ENCODE measurements at regions not wholly inside any gene's neighbourhood (a gene's known extent, or its start where the extent isn't known, plus 50 kb on each side); places are given as distances from the start of the nearest gene placed in this dataset.

DNA sequence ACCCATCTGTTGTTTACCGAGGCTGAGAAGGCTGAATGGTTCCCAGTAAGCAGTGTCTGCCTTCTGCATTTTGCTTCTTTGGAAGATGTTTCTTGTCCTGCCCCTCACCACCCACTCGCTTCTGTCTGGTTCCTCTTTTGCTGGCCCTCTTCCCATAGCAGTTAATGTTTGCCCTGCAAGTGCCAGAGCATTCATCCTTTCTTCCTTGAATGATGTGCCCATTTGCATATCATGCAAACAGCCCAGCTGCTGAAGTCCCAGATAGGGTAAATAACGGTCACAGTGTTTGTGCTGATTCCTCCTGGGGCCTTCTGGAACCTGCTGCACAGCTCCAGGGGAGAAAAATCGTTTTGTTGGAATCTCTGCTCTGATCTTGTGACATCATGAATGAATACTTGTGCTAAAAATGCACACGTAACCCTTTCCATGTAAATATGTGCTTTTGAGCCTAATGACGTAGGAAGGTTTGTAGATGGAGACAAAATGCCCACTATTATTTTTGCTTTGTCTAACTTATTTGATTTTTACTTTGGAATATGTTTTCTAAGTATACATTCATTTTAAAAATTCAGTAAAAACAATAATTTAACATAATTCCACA is 381.0 kb downstream of the SOX2 start:
- TF ChIP-seq, protein P1, sequence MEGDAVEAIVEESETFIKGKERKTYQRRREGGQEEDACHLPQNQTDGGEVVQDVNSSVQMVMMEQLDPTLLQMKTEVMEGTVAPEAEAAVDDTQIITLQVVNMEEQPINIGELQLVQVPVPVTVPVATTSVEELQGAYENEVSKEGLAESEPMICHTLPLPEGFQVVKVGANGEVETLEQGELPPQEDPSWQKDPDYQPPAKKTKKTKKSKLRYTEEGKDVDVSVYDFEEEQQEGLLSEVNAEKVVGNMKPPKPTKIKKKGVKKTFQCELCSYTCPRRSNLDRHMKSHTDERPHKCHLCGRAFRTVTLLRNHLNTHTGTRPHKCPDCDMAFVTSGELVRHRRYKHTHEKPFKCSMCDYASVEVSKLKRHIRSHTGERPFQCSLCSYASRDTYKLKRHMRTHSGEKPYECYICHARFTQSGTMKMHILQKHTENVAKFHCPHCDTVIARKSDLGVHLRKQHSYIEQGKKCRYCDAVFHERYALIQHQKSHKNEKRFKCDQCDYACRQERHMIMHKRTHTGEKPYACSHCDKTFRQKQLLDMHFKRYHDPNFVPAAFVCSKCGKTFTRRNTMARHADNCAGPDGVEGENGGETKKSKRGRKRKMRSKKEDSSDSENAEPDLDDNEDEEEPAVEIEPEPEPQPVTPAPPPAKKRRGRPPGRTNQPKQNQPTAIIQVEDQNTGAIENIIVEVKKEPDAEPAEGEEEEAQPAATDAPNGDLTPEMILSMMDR (IDR thresholded peaks at IDR 0.05) = no peak
- no peak for TF ChIP-seq POLR2AphosphoS5 (IDR thresholded peaks at IDR 0.05; ENCODE audit: low read depth, low read length)
- no peak for TF ChIP-seq TCF7L2 (IDR thresholded peaks at IDR 0.05; ENCODE audit: low read depth, low read length)
- no peak for TF ChIP-seq SIN3A (IDR thresholded peaks at IDR 0.05; ENCODE audit: borderline replicate concordance, insufficient read depth, low read depth, low read length)
- TF ChIP-seq, protein P2, sequence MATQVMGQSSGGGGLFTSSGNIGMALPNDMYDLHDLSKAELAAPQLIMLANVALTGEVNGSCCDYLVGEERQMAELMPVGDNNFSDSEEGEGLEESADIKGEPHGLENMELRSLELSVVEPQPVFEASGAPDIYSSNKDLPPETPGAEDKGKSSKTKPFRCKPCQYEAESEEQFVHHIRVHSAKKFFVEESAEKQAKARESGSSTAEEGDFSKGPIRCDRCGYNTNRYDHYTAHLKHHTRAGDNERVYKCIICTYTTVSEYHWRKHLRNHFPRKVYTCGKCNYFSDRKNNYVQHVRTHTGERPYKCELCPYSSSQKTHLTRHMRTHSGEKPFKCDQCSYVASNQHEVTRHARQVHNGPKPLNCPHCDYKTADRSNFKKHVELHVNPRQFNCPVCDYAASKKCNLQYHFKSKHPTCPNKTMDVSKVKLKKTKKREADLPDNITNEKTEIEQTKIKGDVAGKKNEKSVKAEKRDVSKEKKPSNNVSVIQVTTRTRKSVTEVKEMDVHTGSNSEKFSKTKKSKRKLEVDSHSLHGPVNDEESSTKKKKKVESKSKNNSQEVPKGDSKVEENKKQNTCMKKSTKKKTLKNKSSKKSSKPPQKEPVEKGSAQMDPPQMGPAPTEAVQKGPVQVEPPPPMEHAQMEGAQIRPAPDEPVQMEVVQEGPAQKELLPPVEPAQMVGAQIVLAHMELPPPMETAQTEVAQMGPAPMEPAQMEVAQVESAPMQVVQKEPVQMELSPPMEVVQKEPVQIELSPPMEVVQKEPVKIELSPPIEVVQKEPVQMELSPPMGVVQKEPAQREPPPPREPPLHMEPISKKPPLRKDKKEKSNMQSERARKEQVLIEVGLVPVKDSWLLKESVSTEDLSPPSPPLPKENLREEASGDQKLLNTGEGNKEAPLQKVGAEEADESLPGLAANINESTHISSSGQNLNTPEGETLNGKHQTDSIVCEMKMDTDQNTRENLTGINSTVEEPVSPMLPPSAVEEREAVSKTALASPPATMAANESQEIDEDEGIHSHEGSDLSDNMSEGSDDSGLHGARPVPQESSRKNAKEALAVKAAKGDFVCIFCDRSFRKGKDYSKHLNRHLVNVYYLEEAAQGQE (IDR thresholded peaks at IDR 0.05; ENCODE audit: insufficient read depth in 1 of 2, low read depth in 2 of 2, low read length in 1 of 2) = no peak

All from Panc1 (cell line).